H1 (cell line): ENCODE measurements at regions not wholly inside any gene's neighbourhood (a gene's known extent, or its start where the extent isn't known, plus 50 kb on each side); places are given as distances from the start of the nearest gene placed in this dataset.

Experiments
- ATF2 ChIP-seq: IDR thresholded peaks from 2 replicates; pipeline ENCODE4 v1.6.1; 2012; ENCODE audit warnings: low read length, inconsistent platforms
- EZH2 ChIP-seq: fragments of 200-600 bp; sonication (generic); IDR thresholded peaks from 2 replicates; pipeline ENCODE4 v1.7.1; 2012; ENCODE audit warnings: low read depth, mild to moderate bottlenecking, moderate library complexity, low read length, inconsistent platforms; ENCODE audit not compliant: severe bottlenecking
- KDM1A ChIP-seq: fragments of 200-600, 300-600 bp; sonication (generic); IDR thresholded peaks from 2 replicates; pipeline ENCODE4 v1.7.1; 2016; ENCODE audit warnings: mild to moderate bottlenecking, low read length, borderline replicate concordance
- MAX ChIP-seq: IDR thresholded peaks from 2 replicates; pipeline ENCODE4 v1.6.1; 2012; ENCODE audit warnings: inconsistent platforms
- POLR2A ChIP-seq, 2 experiments: IDR thresholded peaks; 1 replicate in 1 of 2; 2 replicates in 1 of 2; pipeline ENCODE4 v1.6.1; 2011; ENCODE audit warnings: low read depth in 2 of 2, low read length in 2 of 2, mild to moderate bottlenecking in 2 of 2; ENCODE audit errors: control extremely low read depth in 1 of 2
- POLR2AphosphoS5 ChIP-seq: IDR thresholded peaks from 2 replicates; pipeline ENCODE4 v1.6.1; 2011; ENCODE audit warnings: low read depth, low read length
- SIN3A ChIP-seq, 2 experiments: IDR thresholded peaks in 1 of 2; conservative IDR thresholded peaks in 1 of 2; 2 replicates each; pipeline ENCODE4 v1.6.1; 2011 to 2012; ENCODE audit warnings: low read length in 2 of 2, improper control_type of control experiment in 1 of 2, low read depth in 1 of 2, mild to moderate bottlenecking in 1 of 2
- TAF1 ChIP-seq: IDR thresholded peaks from 2 replicates; pipeline ENCODE4 v1.6.1; 2011; ENCODE audit warnings: mild to moderate bottlenecking, low read depth, low read length
- TEAD4 ChIP-seq: IDR thresholded peaks from 2 replicates; pipeline ENCODE4 v1.6.1; 2012; ENCODE audit warnings: low read depth, low read length, inconsistent platforms, mixed read lengths
- ZNF274 ChIP-seq: IDR thresholded peaks from 2 replicates; pipeline ENCODE4 v1.7.0; 2012; ENCODE audit warnings: low read length, borderline replicate concordance; ENCODE audit errors: extremely low read depth
- TF ChIP-seq, protein P1 (sequence below), 3 experiments: IDR thresholded peaks; 1 replicate in 2 of 3; 2 replicates in 1 of 3; pipeline versions ENCODE4 v1.5.1 to v1.6.1; 2011; ENCODE audit warnings: low read length in 3 of 3, mild to moderate bottlenecking in 3 of 3, inconsistent platforms in 2 of 3, low read depth in 1 of 3, moderate library complexity in 1 of 3; ENCODE audit not compliant: insufficient read depth in 1 of 3; ENCODE audit errors: control extremely low read depth in 1 of 3

DNA sequence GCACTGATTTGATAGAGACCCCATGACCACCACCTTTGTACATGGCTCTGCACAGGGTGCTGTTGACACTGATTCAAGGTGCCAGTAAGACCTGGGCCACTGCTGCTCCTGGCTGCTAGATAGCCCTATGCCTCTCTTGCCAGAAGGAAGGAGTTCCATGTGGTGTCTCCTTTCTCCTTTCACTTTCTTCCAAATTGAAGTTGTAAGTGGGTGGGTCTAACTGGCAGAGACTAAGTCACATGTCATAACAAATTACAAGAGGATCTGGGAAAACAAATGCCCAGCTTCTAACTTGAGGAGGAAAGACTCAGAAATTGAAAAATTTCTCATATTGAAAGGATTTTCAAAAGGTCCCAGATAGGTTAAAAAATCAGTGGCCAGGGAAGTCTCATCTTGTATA is 116.8 kb downstream of the TFAP2B start:
- TF ChIP-seq POLR2AphosphoS5 (no peak), KDM1A (no peak), MAX (no peak), ATF2 (no peak), EZH2 (no peak), ZNF274 (no peak), TEAD4 (no peak), SIN3A (conservative IDR thresholded peaks at IDR 0.05 in 1 of 2, IDR thresholded peaks at IDR 0.05 in 1 of 2; ENCODE audit: low read depth in 1 of 2, low read length in 2 of 2) (no peak), TAF1 (no peak), POLR2A (IDR thresholded peaks at IDR 0.05; ENCODE audit: control extremely low read depth in 1 of 2, low read depth in 2 of 2, low read length in 2 of 2) (no peak)
- TF ChIP-seq, protein P1, sequence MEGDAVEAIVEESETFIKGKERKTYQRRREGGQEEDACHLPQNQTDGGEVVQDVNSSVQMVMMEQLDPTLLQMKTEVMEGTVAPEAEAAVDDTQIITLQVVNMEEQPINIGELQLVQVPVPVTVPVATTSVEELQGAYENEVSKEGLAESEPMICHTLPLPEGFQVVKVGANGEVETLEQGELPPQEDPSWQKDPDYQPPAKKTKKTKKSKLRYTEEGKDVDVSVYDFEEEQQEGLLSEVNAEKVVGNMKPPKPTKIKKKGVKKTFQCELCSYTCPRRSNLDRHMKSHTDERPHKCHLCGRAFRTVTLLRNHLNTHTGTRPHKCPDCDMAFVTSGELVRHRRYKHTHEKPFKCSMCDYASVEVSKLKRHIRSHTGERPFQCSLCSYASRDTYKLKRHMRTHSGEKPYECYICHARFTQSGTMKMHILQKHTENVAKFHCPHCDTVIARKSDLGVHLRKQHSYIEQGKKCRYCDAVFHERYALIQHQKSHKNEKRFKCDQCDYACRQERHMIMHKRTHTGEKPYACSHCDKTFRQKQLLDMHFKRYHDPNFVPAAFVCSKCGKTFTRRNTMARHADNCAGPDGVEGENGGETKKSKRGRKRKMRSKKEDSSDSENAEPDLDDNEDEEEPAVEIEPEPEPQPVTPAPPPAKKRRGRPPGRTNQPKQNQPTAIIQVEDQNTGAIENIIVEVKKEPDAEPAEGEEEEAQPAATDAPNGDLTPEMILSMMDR (IDR thresholded peaks at IDR 0.05; ENCODE audit: control extremely low read depth in 1 of 3, insufficient read depth in 1 of 3, low read depth in 1 of 3, low read length in 3 of 3), result no peak
